ENCODE measurements at regions not wholly inside any gene's neighbourhood (a gene's known extent, or its start where the extent isn't known, plus 50 kb on each side); places are given as distances from the start of the nearest gene placed in this dataset.
A peak's percentile ranks its signal among the peaks of the same experiment; 100 is the strongest.
"Not testable (repeated sequence)": the region's sequence is repeated elsewhere in the genome, so short reads cannot be mapped to it uniquely, and the experiment has no call there.

- no peak for DNase-seq (ENCODE audit: insufficient read length, low spot score)
Observed at GRCh38 chr1:178637841-178638240, 87.2 kb upstream of the RALGPS2 start.

GRCh38 chr1:178639326-178639725, 85.7 kb upstream of the RALGPS2 start:
- no peak for FAIRE-seq
- DNase-seq (ENCODE audit: insufficient read length, low spot score) = no peak

More at GRCh38 chr1:178637841-178638240, 87.2 kb upstream of the RALGPS2 start:
- no peak for FAIRE-seq

GRCh38 chr1:178642282-178642681, 82.8 kb upstream of the RALGPS2 start:
- DNase-seq (ENCODE audit: insufficient read length, low spot score) (no peak), FAIRE-seq (no peak)

- DNase-seq (ENCODE audit: insufficient read length, low spot score) (no peak), FAIRE-seq (no peak)
Observed at GRCh38 chr1:178643349-178643748, 81.7 kb upstream of the RALGPS2 start.

- FAIRE-seq (no peak), DNase-seq (ENCODE audit: insufficient read length, low spot score) (no peak)
Observed at GRCh38 chr1:178643831-178644230, 81.2 kb upstream of the RALGPS2 start.

- FAIRE-seq (no peak), DNase-seq (ENCODE audit: insufficient read length, low spot score) (no peak)
Observed at GRCh38 chr1:178644308-178645120, 80.5 kb upstream of the RALGPS2 start.

GRCh38 chr1:178645157-178645807, 79.8 kb upstream of the RALGPS2 start:
- no peak for DNase-seq (ENCODE audit: insufficient read length, low spot score)

GRCh38 chr1:178645808-178646200, 79.2 kb upstream of the RALGPS2 start:
- DNase-seq (ENCODE audit: insufficient read length, low spot score) = no peak
- no peak for FAIRE-seq

More at GRCh38 chr1:178645157-178645807, 79.8 kb upstream of the RALGPS2 start:
- no peak for FAIRE-seq

GRCh38 chr1:178646821-178647220, 78.2 kb upstream of the RALGPS2 start:
- DNase-seq (ENCODE audit: insufficient read length, low spot score) (no peak), FAIRE-seq (no peak)

GRCh38 chr1:178648151-178648550, 76.9 kb upstream of the RALGPS2 start:
- DNase-seq (ENCODE audit: insufficient read length, low spot score) = no peak
- FAIRE-seq = no peak

GRCh38 chr1:178649582-178650350, 75.3 kb upstream of the RALGPS2 start:
- FAIRE-seq (peak; percentile 58), DNase-seq (ENCODE audit: insufficient read length, low spot score) (no peak)

GRCh38 chr1:178650934-178651511, 74.0 kb upstream of the RALGPS2 start:
- FAIRE-seq (no peak), DNase-seq (ENCODE audit: insufficient read length, low spot score) (no peak)

- DNase-seq (ENCODE audit: insufficient read length, low spot score) (no peak), FAIRE-seq (no peak)
Observed at GRCh38 chr1:178651742-178652141, 73.3 kb upstream of the RALGPS2 start.

- DNase-seq (ENCODE audit: insufficient read length, low spot score) = no peak
Observed at GRCh38 chr1:178652506-178653490, 72.2 kb upstream of the RALGPS2 start.

GRCh38 chr1:178659789-178660208, 65.2 kb upstream of the RALGPS2 start:
- DNase-seq (ENCODE audit: insufficient read length, low spot score) = peak; percentile 26
- FAIRE-seq = peak; percentile 88

More at GRCh38 chr1:178652506-178653490, 72.2 kb upstream of the RALGPS2 start:
- no peak for FAIRE-seq

- FAIRE-seq (no peak), DNase-seq (ENCODE audit: insufficient read length, low spot score) (no peak)
Observed at GRCh38 chr1:178660461-178660860, 64.6 kb upstream of the RALGPS2 start.

- FAIRE-seq = peak; percentile 84
- peak; percentile 44 for DNase-seq (ENCODE audit: insufficient read length, low spot score)
Observed at GRCh38 chr1:178664278-178664677, 60.8 kb upstream of the RALGPS2 start.

- FAIRE-seq (peak; percentile 33), DNase-seq (ENCODE audit: insufficient read length, low spot score) (no peak)
Observed at GRCh38 chr1:178665579-178665978, 59.5 kb upstream of the RALGPS2 start.

- not testable (repeated sequence) for DNase-seq (ENCODE audit: insufficient read length, low spot score); FAIRE-seq
Observed at GRCh38 chr1:178666891-178667290, 58.2 kb upstream of the RALGPS2 start.

GRCh38 chr1:178672434-178672833, 52.6 kb upstream of the RALGPS2 start:
- FAIRE-seq (no peak), DNase-seq (ENCODE audit: insufficient read length, low spot score) (no peak)

Measured in GM19239 (cell line).